Neuronal stem cell (in vitro differentiated cells): ENCODE measurements at regions not wholly inside any gene's neighbourhood (a gene's known extent, or its start where the extent isn't known, plus 50 kb on each side); places are given as distances from the start of the nearest gene placed in this dataset.

Source experiments
- DNase-seq: peaks from one replicate; pipeline ENCODE4 v3.0.0-alpha.2; 2013; ENCODE audit warnings: low spot score
- H2AFZ ChIP-seq: one replicate; pipeline ENCODE4 v1.6.1; 2013; ENCODE audit warnings: mild to moderate bottlenecking, low read length, inconsistent platforms
- H2AK5ac ChIP-seq: 2 replicates; pipeline ENCODE4 v1.6.1; 2013; ENCODE audit warnings: low read depth, mild to moderate bottlenecking, inconsistent platforms, low read length, moderate library complexity, mixed read lengths
- H2BK120ac ChIP-seq: 2 replicates; pipeline ENCODE4 v1.6.1; 2013; ENCODE audit warnings: low read depth, mild to moderate bottlenecking, inconsistent platforms, low read length, moderate library complexity, mixed read lengths
- H2BK12ac ChIP-seq: one replicate; pipeline ENCODE4 v1.6.1; 2013; ENCODE audit warnings: low read length, inconsistent platforms
- H2BK15ac ChIP-seq: 2 replicates; pipeline ENCODE4 v1.6.1; 2013; ENCODE audit warnings: mild to moderate bottlenecking, low read length, inconsistent platforms, mixed read lengths
- H2BK5ac ChIP-seq: one replicate; pipeline ENCODE4 v1.6.1; 2013; ENCODE audit warnings: inconsistent platforms, mild to moderate bottlenecking, low read length, moderate library complexity
- H3K14ac ChIP-seq: one replicate; pipeline ENCODE4 v1.6.1; 2013; ENCODE audit warnings: low read length, inconsistent platforms
- H3K18ac ChIP-seq: 2 replicates; pipeline ENCODE4 v1.6.1; 2013; ENCODE audit warnings: low read length, inconsistent platforms
- H3K23ac ChIP-seq: 2 replicates; pipeline ENCODE4 v1.6.1; 2013; ENCODE audit warnings: low read depth, mild to moderate bottlenecking, mixed read lengths, low read length, inconsistent platforms; ENCODE audit not compliant: poor library complexity
- H3K27ac ChIP-seq: replicated peaks from 3 replicates; pipeline ENCODE4 v1.5.1; 2013; ENCODE audit warnings: low read length, inconsistent platforms
- H3K27me3 ChIP-seq, 3 experiments: 2 replicates each; pipeline ENCODE4 v1.6.1; 2013; ENCODE audit warnings: low read length in 3 of 3, mild to moderate bottlenecking in 2 of 3, inconsistent platforms in 1 of 3, low read depth in 1 of 3, mixed read lengths in 1 of 3, moderate library complexity in 1 of 3; ENCODE audit not compliant: control insufficient read depth in 3 of 3, insufficient read depth in 3 of 3
- H3K36me3 ChIP-seq, 2 donors: replicated peaks in 1 of 2; 2 replicates each; pipeline ENCODE4 v1.6.1; 2013; ENCODE audit warnings: low read length in 2 of 2; ENCODE audit not compliant: control insufficient read depth in 2 of 2, insufficient read depth in 2 of 2
- H3K4ac ChIP-seq: 2 replicates; pipeline ENCODE4 v1.6.1; 2013; ENCODE audit warnings: inconsistent platforms, mild to moderate bottlenecking, low read length, moderate library complexity
- H3K4me1 ChIP-seq, 2 donors: 1 replicate in 1 of 2; 2 replicates in 1 of 2; pipeline ENCODE4 v1.6.1; 2013; ENCODE audit warnings: low read length in 2 of 2, low read depth in 1 of 2; ENCODE audit not compliant: control insufficient read depth in 2 of 2, insufficient read depth in 1 of 2
- H3K4me2 ChIP-seq: one replicate; pipeline ENCODE4 v1.6.1; 2013; ENCODE audit warnings: mild to moderate bottlenecking, low read length, inconsistent platforms; ENCODE audit not compliant: insufficient read depth, poor library complexity, severe bottlenecking
- H3K4me3 ChIP-seq, 2 donors: 2 replicates each; pipeline ENCODE4 v1.5.1; 2013; ENCODE audit warnings: low read length in 2 of 2, mild to moderate bottlenecking in 2 of 2, inconsistent platforms in 1 of 2, moderate library complexity in 1 of 2
- H3K79me1 ChIP-seq: one replicate; pipeline ENCODE4 v1.6.1; 2013; ENCODE audit warnings: low read depth, mild to moderate bottlenecking, inconsistent platforms, low read length, moderate library complexity
- H3K9ac ChIP-seq: one replicate; pipeline ENCODE4 v1.6.1; 2013; ENCODE audit warnings: mild to moderate bottlenecking, low read depth, low read length, inconsistent platforms; ENCODE audit not compliant: poor library complexity
- H3K9me3 ChIP-seq, 2 donors: replicated peaks in 1 of 2; 2 replicates each; pipeline versions ENCODE3 to v1.6.1; 2013; ENCODE audit warnings: low read length in 2 of 2, mild to moderate bottlenecking in 2 of 2, inconsistent platforms in 1 of 2, low read depth in 1 of 2, mixed read lengths in 1 of 2, moderate library complexity in 1 of 2; ENCODE audit not compliant: control insufficient read depth in 2 of 2, insufficient read depth in 1 of 2
- H4K8ac ChIP-seq: one replicate; pipeline ENCODE4 v1.6.1; 2013; ENCODE audit warnings: low read depth, mild to moderate bottlenecking, inconsistent platforms, low read length, moderate library complexity
- H4K91ac ChIP-seq: one replicate; pipeline ENCODE4 v1.6.1; 2013; ENCODE audit warnings: low read length, low read depth, mild to moderate bottlenecking, inconsistent platforms; ENCODE audit not compliant: poor library complexity
- WGBS, 2 donors: extraction: QIAGEN DNeasy Blood & Tissue Kit; methylation state at CpG; one replicate each; pipeline ENCODE4 v1.1.7; 2013; ENCODE audit warnings: missing lambda C conversion rate in 2 of 2, mixed read lengths in 1 of 2; ENCODE audit not compliant: insufficient read length in 2 of 2, insufficient replicate concordance in 1 of 2; ENCODE audit errors: extremely low coverage in 2 of 2; 5-methylcytosine and 5-hydroxymethylcytosine counted together

DNA sequence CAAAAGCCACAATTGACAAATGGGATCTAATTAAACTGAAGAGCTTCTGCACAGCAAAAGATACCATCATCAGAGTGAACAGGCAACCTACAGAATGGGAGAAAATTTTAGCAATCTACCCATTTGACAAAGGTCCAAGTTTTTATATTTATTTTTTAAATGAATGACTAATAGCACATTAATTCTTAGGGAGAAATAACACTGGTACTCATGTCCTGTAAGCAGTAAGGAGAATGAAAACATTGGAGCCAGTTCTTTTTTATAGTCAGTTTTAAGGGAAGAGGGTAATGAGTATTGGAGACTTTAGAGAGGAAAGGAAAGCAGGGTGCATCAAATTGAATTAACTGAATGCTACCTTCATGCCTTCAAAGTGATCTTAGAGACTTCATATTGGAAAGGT, 404.7 kb upstream of the TGFBR2 start:
- Histone ChIP-seq H3K9ac (no peak overlapping the region), H3K4me2 (no peak overlapping the region), H3K79me1 (no peaks in the 10 kb centered on the region), H3K14ac (no peak overlapping the region), H3K4me1 (no peaks in the 10 kb centered on the region), H3K23ac (no peak overlapping the region), H3K4me3 (no peak overlapping the region), H3K27ac (no peak overlapping the region), H3K18ac (no peak overlapping the region), H2BK12ac (no peak overlapping the region), H2BK15ac (no peak overlapping the region), H3K36me3 (no peaks in the 10 kb centered on the region), H2BK5ac (no peak overlapping the region), H2AK5ac (no peak overlapping the region), H3K27me3 (no peaks in the 10 kb centered on the region), H2BK120ac (no peak overlapping the region), H3K4ac (no peak overlapping the region), H3K9me3 (no peaks in the 10 kb centered on the region), H2AFZ (no peak overlapping the region), H4K91ac (no peak overlapping the region), H4K8ac (no peak overlapping the region)
- no peak for DNase-seq

- DNase-seq = no peak
- H3K79me1 ChIP-seq = no peaks in the 10 kb centered on the region
- H2BK15ac ChIP-seq = no peak overlapping the region
- no peaks in the 10 kb centered on the region for H3K4me1 ChIP-seq
- H3K36me3 ChIP-seq = no peaks in the 10 kb centered on the region
- no peak overlapping the region for H2BK120ac ChIP-seq
- H2BK5ac ChIP-seq = no peak overlapping the region
- H3K4me2 ChIP-seq = no peak overlapping the region
- H3K23ac ChIP-seq = no peak overlapping the region
- no peak overlapping the region for H2AFZ ChIP-seq
- no peak overlapping the region for H4K8ac ChIP-seq
- no peak overlapping the region for H2BK12ac ChIP-seq
- WGBS, 2 donors = no CpG with 5 or more reads among the region's 2 CpGs
- H3K14ac ChIP-seq = no peak overlapping the region
- no peak overlapping the region for H4K91ac ChIP-seq
- no peaks in the 10 kb centered on the region for H3K9me3 ChIP-seq
- no peak overlapping the region for H2AK5ac ChIP-seq
- no peak overlapping the region for H3K4me3 ChIP-seq
- no peak overlapping the region for H3K9ac ChIP-seq
- no peak overlapping the region for H3K18ac ChIP-seq
- no peaks in the 10 kb centered on the region for H3K27me3 ChIP-seq
- no peak overlapping the region for H3K27ac ChIP-seq
- no peak overlapping the region for H3K4ac ChIP-seq
Measured at GRCh38 chr3:30203301-30203700, 403.1 kb upstream of the TGFBR2 start.

GRCh38 chr3:30204126-30204525, 402.3 kb upstream of the TGFBR2 start:
- Histone ChIP-seq H2BK12ac (no peak overlapping the region), H3K27ac (no peak overlapping the region), H2BK15ac (no peak overlapping the region), H3K14ac (no peak overlapping the region), H3K9ac (no peak overlapping the region), H2AK5ac (no peak overlapping the region), H2BK5ac (no peak overlapping the region), H3K18ac (no peak overlapping the region), H3K9me3 (no peaks in the 10 kb centered on the region), H3K27me3 (no peaks in the 10 kb centered on the region), H3K79me1 (no peaks in the 10 kb centered on the region), H4K8ac (no peak overlapping the region), H4K91ac (no peak overlapping the region), H2BK120ac (no peak overlapping the region), H3K4me1 (no peaks in the 10 kb centered on the region), H3K4ac (no peak overlapping the region), H3K36me3 (no peaks in the 10 kb centered on the region), H3K4me2 (no peak overlapping the region), H3K4me3 (no peak overlapping the region), H3K23ac (no peak overlapping the region), H2AFZ (no peak overlapping the region)
- no peak for DNase-seq

- Histone ChIP-seq H2BK15ac (no peak overlapping the region), H3K27ac (no peak overlapping the region), H3K18ac (no peak overlapping the region), H4K91ac (no peak overlapping the region), H2BK120ac (no peak overlapping the region), H2BK5ac (no peak overlapping the region), H3K23ac (no peak overlapping the region), H3K36me3 (no peaks in the 10 kb centered on the region), H3K14ac (no peak overlapping the region), H3K9ac (no peak overlapping the region), H3K9me3 (no peaks in the 10 kb centered on the region), H3K4me3 (no peak overlapping the region), H3K27me3 (no peaks in the 10 kb centered on the region), H3K79me1 (no peaks in the 10 kb centered on the region), H2AFZ (no peak overlapping the region), H3K4ac (no peak overlapping the region), H4K8ac (no peak overlapping the region), H3K4me1 (no peaks in the 10 kb centered on the region), H3K4me2 (no peak overlapping the region), H2AK5ac (no peak overlapping the region), H2BK12ac (no peak overlapping the region)
- DNase-seq = no peak
- WGBS, 2 donors = no CpG with 5 or more reads among the region's 1 CpG
Measured at GRCh38 chr3:30206051-30206450, 400.4 kb upstream of the TGFBR2 start.
